ENCODE measurements at regions not wholly inside any gene's neighbourhood (a gene's known extent, or its start where the extent isn't known, plus 50 kb on each side); places are given as distances from the start of the nearest gene placed in this dataset.

DNA sequence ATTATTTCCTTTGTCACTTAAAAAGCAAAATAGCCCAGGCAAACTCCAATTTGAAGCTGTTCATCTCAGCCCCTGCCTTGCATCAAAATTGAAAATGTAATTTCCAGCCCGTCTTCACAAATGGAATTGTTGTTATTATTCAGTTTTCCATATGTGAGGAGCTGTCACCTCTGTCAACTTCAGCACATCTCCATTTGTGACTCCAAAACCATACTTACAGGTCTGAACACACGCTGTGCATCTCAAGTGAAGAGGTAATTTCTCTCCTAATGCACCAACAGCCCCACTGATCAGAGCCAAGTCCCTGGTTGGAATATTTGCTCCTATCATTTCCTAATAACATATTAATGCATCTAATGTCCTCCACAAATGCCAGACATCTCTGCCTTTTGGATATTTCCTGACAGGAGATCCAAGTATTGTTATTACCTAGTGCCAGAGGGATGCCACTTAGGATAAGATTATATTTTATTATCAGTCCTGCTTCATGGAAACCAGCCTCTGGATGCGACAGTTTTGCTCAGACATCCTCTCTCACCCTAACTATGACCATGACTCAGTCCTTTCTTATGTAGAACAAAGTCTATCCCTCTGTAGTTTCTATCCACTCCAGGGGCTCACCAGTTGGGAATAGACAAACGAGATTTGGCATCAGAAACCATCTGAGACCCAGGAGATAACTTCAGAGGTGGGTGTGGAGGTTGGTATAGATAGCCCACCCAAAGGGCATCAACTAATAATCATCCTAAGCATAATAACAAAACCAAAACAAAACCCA is 379.8 kb downstream of the VPS13C start:
- no peak for DNase-seq (ENCODE audit: extremely low read depth, low read depth)
- H3K4me3 ChIP-seq (replicated peaks; ENCODE audit: low read depth, low read length): no peak overlapping the region
- TF ChIP-seq CTCF (IDR thresholded peaks at IDR 0.05; ENCODE audit: low read depth, low read length, missing control alignments): no peak

DNA sequence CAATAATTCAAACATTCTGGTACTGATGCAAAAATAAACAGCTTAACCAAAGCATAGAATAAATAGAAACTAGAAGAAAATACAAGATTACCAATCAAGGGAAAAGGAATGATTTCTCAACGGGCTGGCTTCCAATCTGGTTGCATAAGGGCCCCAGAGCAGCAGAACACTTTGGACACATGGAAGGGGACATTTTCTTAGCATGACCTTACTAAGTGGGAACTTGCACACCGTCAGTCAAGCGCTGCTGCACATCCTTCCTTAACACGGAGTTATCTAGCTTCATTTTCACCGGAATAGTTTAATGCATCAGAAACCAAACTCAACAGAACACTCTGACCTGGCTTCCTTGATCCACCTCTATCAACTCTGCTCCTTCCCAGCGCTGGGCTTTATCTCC is 388.5 kb downstream of the VPS13C start:
- no peak overlapping the region for H3K4me3 ChIP-seq (replicated peaks; ENCODE audit: low read depth, low read length)
- TF ChIP-seq CTCF (IDR thresholded peaks at IDR 0.05; ENCODE audit: low read depth, low read length, missing control alignments): no peak
- DNase-seq (ENCODE audit: extremely low read depth, low read depth): no peak

DNA sequence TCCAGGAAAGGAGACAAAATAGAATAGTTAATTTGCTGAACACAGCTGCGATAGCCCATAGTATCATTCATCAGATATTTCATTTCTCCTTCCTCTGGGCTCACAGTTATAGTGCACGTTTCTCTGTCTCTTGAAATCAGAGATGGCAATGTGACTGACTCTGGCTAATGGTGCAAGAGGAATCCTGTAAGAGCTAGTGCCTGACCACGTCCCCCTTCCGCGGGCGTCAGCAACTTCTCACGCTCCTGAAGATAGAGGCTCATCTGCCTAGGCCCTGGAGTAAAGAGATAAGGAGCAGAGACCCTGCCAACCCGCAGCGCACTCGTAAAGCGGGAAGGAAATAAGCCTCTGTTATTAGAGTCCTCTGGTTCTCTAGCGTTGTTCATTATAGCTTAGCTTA is 391.8 kb downstream of the VPS13C start:
- TF ChIP-seq CTCF (IDR thresholded peaks at IDR 0.05; ENCODE audit: low read depth, low read length, missing control alignments): no peak
- no peak overlapping the region for H3K4me3 ChIP-seq (replicated peaks; ENCODE audit: low read depth, low read length)
- no peak for DNase-seq (ENCODE audit: extremely low read depth, low read depth)

GRCh38 chr15:61661791-61662190 is 398.5 kb downstream of the VPS13C start:
- no peak for DNase-seq (ENCODE audit: extremely low read depth, low read depth)
- TF ChIP-seq CTCF (IDR thresholded peaks at IDR 0.05; ENCODE audit: low read depth, low read length, missing control alignments): no peak
- H3K4me3 ChIP-seq (replicated peaks; ENCODE audit: low read depth, low read length): no peak overlapping the region

GRCh38 chr15:61660579-61660978 is 399.7 kb downstream of the VPS13C start:
- no peak for TF ChIP-seq CTCF (IDR thresholded peaks at IDR 0.05; ENCODE audit: low read depth, low read length, missing control alignments)
- no peak overlapping the region for H3K4me3 ChIP-seq (replicated peaks; ENCODE audit: low read depth, low read length)
- no peak for DNase-seq (ENCODE audit: extremely low read depth, low read depth)

- DNase-seq (ENCODE audit: extremely low read depth, low read depth): no peak
- H3K4me3 ChIP-seq (replicated peaks; ENCODE audit: low read depth, low read length): no peak overlapping the region
- TF ChIP-seq CTCF (IDR thresholded peaks at IDR 0.05; ENCODE audit: low read depth, low read length, missing control alignments): no peak
These were observed 400.6 kb downstream of the VPS13C start for GRCh38 chr15:61659566-61660190.

Data from HFF-Myc (cell line).